Left kidney (tissue), 1 donor: ENCODE measurements at regions not wholly inside any gene's neighbourhood (a gene's known extent, or its start where the extent isn't known, plus 50 kb on each side); places are given as distances from the start of the nearest gene placed in this dataset.

Experiments
- DNase-seq: peaks from one replicate; pipeline ENCODE4 v3.0.0-alpha.2; 2013

DNA sequence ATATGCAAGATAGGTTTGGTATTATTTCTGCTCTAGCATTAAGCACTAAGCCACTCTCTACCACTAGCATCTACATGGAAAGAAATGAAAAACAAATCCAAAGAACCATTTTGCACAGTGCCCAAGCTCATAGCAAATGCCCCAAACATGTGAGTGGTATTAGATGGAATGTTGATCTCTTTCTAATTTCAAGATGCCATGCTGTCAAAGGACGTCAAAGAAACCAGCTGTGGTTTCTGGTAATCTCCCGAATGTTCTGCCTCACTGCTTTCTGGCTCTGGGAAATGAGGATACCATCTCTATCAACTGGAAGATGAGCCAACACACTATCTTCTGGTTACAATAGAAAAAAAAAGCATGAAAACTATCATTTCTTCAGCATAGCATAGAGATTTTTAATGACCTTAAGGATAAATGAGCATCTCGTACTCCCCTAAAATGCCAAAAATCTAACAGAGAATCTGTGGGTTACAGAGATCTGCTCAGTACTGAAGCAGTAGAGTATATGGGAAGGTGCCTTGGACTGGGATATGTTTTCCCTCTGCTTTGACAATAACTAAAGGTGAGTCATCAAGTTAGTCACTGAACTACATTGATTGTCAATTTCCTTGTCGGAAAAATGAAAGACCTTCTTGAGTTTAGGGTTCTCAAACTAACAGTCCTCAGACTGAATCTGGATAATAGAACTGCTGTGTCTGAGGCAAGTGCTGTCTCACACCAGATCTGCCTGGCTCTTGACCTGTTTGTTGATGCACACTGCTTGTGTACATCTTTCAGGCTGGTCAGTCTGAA, 244.8 kb upstream of the NCKAP5 start:
- DNase-seq: no peak

GRCh38 chr2:133814890-133815289, 246.6 kb upstream of the NCKAP5 start:
- no peak for DNase-seq

- no peak for DNase-seq
Observed at GRCh38 chr2:133816037-133816436, 247.8 kb upstream of the NCKAP5 start.

DNA sequence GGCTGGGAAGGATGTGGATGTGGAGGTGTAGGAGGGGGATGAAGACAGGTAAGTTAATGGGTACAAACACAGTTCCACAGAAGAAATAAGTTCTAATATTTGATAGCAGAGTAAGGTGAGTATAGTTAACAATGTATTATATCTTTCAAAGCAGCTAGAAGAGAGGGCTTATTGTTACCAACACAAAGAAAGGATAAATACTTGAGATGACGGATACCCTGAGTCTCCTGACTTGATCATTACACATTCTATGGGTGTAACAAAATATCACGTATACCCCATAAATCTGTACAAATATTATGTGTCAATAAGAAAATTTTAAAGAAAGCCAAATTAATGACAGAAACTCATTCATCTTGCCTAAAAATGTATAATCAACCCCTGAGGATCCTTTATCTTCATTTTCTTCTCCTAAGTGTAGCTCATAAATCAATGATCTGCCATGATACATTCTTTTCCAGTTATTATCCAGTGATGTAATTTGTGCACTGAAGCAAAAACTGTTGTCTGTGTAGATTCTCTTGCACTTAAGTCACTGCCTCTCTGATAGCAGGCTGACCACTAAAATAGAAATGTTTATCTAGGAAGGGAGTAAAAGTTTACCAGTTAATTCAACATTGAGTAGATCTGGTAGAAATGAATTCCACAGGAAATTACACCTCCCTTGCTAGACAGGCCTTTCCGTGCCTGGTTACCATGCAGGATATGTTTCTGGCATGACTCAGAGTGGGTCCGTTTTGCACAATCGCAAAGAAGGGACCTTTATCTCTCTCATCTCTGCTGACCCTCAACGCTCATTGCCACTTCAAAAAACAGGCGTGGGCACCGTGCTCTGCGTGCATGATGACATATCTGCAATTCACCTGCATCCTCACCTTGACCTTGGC, 249.7 kb upstream of the NCKAP5 start:
- no peak for DNase-seq

DNA sequence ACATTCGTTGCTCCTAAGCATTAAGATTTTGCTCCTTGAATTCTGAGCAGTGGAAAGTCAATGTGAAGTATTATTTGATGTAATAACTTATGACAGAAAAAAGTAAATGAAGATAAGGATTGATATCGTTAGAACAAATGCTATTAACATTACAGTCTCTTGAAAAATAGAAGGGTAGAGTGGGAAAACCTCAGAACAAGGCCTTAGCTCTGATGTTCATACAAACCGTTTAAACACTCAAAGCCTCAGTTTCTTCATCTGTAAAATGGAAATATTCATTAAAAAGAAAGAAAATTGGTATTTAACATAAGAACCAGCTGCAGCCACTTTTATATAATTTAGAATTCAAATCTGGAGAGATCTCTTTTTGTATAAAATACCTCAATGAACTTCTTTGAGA, 250.4 kb upstream of the NCKAP5 start:
- no peak for DNase-seq

DNA sequence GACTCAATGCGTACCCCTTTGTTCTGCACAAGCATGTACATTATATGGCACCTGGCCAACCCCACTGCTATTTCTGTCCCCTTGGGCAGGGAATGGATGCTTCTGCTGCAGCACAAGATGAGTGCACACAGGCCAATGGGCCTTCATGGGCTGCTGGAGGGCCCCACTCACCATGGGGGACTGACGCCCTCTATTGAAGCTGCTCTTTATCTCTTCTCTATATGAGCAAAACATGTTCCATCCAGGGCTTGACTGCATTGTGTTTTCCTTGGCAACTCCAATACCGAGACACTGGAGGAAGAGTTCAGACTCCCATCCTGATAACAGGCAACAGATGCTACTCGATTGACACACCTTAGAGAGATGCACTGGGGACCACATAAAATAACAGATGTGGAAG, 251.6 kb upstream of the NCKAP5 start:
- DNase-seq: no peak

DNA sequence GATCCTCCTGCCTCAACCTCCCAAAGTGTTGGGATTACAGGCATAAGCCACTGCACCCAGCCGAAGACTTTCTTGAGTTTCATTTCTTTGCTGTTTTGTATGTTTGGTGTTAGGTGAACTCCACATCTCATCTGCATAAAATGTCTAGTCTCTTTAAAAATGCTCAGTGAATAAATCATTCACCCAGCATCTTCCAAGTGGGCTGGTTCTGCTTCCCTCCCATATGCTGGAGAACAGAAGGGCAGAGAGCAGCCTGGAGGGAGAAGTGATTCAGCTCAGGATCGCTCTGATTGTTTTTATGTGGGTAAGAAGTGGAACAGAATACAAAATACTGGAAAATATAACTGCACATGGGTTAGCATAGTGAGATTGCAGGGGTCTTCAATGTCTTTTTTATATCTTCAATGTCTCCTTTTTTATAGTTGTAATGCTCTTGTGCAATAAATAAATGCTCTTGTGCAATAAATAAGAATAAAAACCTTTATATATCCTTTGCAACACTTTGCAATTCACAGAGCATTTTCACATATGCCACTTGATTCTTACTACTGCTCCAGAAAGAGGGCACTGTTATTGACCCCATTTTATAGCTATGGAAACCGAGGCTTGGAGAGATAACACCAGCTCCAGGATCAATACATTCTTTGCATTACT, 253.0 kb upstream of the NCKAP5 start:
- DNase-seq: no peak

DNA sequence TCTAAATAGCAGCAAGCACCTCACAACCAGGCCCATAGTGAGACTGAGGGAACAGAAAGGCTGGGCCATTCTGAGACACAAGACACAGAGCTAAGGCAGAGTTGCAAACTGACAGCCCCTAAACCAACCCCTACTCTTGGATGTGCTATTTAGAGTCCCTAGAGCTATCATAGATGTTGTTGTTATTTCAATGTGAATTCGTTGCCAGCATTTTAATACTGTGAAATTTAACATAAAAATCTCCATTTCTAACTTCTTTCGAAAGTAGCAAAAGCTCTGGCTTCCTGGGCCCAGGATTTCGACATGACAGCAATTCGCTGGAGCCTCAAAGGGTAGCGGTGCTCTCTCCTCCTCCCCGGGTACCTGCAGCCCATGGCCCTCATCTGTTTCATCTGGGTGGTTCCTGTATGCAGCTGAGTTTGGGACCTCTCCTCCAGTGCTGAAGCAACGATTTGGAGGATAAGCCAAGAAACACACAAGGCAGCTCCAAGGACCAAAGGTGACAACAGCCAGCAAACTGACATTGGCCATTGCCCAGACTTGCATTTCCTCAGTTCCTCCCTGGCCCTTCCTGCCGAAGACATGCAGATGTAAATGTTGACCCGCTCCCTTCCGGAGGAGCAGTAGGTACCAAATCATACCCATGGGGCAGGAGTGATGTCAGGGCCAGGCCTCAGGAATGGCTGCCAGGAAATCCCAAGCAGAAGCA, 254.4 kb upstream of the NCKAP5 start:
- DNase-seq: no peak

GRCh38 chr2:133823226-133823550, 254.9 kb upstream of the NCKAP5 start:
- no peak for DNase-seq

- no peak for DNase-seq
Observed at GRCh38 chr2:133824869-133825268, 256.6 kb upstream of the NCKAP5 start.

- no peak for DNase-seq
Observed at GRCh38 chr2:133825778-133826177, 257.5 kb upstream of the NCKAP5 start.

DNA sequence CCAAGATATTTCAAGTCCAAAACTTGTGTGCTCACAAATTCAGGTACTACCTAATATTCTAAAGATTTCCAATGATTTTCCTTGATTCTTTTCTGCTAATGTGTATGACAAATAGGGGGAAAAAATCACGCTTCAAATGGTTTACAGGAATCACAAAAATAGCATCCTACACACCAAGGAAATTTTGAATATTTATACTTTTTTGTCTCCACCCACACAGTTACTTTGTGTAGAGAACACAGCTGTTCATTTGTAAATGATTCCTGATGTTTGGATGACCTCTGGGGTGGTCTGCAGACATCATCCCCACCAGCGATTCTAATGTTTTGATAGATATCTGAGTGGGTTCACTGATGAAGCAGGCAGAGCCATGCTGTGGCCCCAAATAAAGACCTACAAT, 260.6 kb upstream of the NCKAP5 start:
- no peak for DNase-seq

DNA sequence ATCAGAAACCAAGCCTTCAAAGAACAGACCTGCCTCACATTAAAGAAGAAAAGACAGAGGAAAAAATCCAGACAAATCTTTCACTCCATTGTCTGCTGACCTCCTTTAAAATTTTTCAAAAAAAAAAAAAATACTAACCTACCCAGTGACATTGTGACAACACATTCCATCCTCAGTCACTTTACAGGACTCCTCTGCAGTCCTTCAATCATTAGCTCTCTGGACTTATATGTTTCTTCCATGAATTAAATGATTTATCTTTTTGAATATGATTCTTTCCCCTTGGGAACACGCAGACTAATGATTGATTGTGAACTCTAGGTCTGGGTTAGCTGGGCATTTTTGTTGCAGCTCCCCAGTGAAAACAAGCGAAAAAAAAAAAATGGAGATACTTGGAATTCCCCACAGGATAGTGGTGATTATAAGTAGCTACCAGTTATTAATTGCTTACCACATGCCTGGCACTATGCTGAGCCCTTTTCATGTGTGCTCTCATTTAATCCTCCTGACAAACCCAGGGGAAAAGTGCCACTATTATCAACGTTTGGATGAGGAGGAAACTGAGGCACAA, 261.3 kb upstream of the NCKAP5 start:
- no peak for DNase-seq

DNA sequence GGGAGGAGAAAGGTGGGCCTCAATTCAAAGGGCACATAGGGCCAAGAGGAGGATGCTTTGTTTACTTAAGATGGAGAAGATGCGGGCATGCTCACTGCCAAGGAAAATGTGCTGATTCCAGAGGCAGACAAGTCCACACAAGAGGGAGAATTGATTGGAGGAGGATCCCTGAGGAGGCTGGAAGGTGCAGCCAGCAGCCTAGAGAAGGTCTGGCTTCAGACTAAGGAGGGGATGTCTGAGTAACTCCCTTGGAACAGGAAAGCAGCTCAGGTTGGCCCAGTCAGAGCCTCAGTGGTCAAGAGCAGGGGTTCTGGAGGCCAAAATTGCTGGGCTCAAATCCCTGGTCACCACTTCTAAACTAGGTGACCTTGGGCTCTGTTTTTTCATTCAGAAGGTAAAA, 265.5 kb upstream of the NCKAP5 start:
- no peak for DNase-seq

DNA sequence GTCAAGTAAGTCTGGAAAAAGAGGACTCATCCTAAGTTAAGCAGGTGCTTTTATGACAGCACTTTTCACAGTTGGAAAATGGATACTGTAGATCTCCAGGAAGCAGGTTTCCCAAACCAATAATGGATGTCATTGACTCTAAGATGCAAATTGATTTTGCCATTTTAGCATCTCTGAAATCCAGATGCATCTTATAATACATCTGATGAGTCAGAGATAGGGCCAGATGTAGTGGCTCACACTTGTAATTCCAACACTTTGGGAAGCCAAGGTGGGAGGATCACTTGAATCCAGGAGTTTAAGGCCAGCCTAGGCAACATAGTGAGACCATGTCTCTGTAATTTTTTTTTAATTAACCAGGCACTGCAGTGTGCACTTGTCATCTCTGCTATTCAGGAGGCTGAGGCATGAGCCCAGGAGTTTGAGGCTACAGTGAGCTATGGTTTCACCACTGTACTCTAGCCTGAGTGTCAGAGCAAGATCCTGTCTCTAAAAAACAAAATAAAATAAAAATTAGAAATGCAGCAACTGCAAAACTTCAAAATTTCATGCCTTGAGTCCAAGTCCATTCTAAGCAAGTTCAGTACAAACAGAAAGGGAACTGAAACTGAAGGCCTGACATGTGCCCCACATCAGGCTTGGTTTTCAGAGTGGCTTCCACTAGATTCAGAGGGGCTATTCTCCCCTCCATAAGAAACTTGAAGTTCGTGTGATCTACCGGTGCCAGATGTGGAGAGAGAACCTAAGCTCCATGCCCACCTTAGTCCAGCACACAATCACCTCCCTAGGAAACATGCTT, 267.8 kb upstream of the NCKAP5 start:
- DNase-seq: no peak

DNA sequence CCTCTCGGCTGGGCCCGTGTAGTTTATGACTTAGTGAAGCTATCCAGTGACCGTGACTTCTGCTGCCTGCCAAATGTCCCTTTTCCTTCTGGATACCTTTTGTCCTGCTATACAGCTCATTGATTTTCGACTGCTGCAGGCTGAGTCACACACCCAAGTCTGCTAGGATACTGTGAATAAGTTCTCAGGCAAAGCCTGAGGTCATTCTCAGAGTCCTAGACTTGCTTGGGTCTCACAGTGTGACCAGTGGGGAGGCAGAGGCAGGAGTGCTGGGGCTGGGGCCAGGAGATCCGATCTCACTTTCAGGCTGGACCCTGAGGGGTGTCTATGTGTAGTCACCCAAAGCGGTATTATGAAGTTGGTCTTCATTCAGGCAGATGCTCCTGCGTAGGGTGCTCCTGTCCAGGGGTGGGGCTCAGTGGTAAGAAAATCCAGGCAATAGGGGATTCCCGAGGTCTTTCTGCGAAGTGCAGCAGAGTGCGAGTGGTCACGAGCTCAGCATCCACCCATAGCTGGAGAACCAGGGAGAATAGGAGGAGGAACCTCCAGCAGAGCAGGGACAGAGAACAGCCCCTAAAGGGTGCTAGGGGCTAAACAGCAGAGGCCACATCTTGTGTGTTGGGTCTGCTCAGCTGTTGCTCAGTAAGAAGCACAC, 268.6 kb upstream of the NCKAP5 start:
- no peak for DNase-seq

GRCh38 chr2:133837441-133838094, 269.3 kb upstream of the NCKAP5 start:
- no peak for DNase-seq

DNA sequence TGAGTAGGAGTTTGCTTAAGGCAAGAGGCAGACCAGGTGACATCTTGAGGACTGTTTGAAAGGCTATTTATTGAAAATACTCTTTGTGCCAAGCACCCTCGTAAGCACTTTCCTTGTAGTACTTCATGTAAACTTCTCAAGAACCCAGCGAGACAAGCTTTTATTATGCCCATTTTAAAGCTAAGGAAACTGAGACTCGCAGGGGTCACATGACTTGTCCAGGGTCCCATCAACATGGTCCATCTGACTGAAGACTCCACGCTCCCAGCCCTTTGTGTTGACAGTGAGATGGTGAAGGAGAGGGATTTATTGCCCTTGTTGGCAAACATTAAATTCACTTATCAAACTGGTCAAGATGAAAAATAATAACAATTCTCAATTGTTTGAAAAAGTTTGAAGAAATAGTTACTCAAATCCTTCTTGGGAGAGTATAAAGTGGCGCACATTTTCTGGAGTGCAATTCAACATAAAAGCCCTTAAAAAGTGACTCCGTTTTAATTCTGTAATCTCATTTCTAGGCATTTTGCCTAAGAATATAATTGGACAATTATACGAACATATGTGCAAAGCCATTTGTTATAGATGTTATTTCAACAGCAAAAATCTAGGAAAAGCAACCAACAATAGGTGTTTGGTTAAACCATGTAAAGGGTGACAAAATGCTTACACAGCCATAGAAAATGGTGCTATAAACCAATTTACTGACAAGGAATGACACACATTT, 270.5 kb upstream of the NCKAP5 start:
- DNase-seq: no peak

GRCh38 chr2:133839677-133840076, 271.4 kb upstream of the NCKAP5 start:
- no peak for DNase-seq
